Spleen (tissue), 7 donors: ENCODE measurements at regions not wholly inside any gene's neighbourhood (a gene's known extent, or its start where the extent isn't known, plus 50 kb on each side); places are given as distances from the start of the nearest gene placed in this dataset.

ENCODE experiments used
- CTCF ChIP-seq, 11 experiments: fragments of 200-600 bp in 7 of 11; fragments of 450-650 bp in 4 of 11; sonication (generic) in 4 of 11; IDR thresholded peaks in 8 of 11; conservative IDR thresholded peaks in 3 of 11; 1 replicate in 7 of 11; 2 replicates in 4 of 11; pipeline versions ENCODE4 v1.4.0 to v1.8.0; 2016 to 2021; ENCODE audit warnings: antibody characterized with exemption in 11 of 11, inconsistent platforms in 4 of 11, mild to moderate bottlenecking in 1 of 11
- POLR2AphosphoS5 ChIP-seq, 3 donors: sonication (generic); formaldehyde crosslinking; IDR thresholded peaks; one replicate each; pipeline ENCODE4 v1.5.1; 2017; ENCODE audit warnings: antibody characterized with exemption in 3 of 3
- donor health status: DM: no; HTN: no; CAD: no; lungs with moderate emphysema.
- donor health status: DM: no; HTN: no; CAD: no.
- donor health status: DM: no; HTN: no; CAD: no.

- no peak for TF ChIP-seq CTCF (IDR thresholded peaks at IDR 0.05 in 8 of 11, conservative IDR thresholded peaks at IDR 0.05 in 3 of 11)
- no peak for TF ChIP-seq POLR2AphosphoS5 (IDR thresholded peaks at IDR 0.05)
Observed at GRCh38 chr18:50453014-50453680, 78.3 kb downstream of the SKA1 start.
